H1 (cell line): ENCODE measurements at regions not wholly inside any gene's neighbourhood (a gene's known extent, or its start where the extent isn't known, plus 50 kb on each side); places are given as distances from the start of the nearest gene placed in this dataset.

Experiments used
- CBX5 ChIP-seq: fragments of 300-800, 300-1000 bp; sonication (generic); IDR thresholded peaks from 2 replicates; pipeline ENCODE4 v1.7.1; 2016; ENCODE audit warnings: antibody characterized with exemption, low read length, low read depth
- EZH2 ChIP-seq: fragments of 200-600 bp; sonication (generic); IDR thresholded peaks from 2 replicates; pipeline ENCODE4 v1.7.1; 2012; ENCODE audit warnings: low read depth, mild to moderate bottlenecking, moderate library complexity, low read length, inconsistent platforms; ENCODE audit not compliant: severe bottlenecking
- JUN ChIP-seq: IDR thresholded peaks from 2 replicates; pipeline ENCODE4 v1.6.1; 2011; ENCODE audit warnings: low read depth, mild to moderate bottlenecking, improper control_type of control experiment, low read length
- PHF8 ChIP-seq: fragments of 200-600 bp; sonication (generic); conservative IDR thresholded peaks from 2 replicates; pipeline ENCODE4 v1.7.1; 2012; ENCODE audit warnings: low read depth, mild to moderate bottlenecking, inconsistent platforms, low read length, moderate library complexity
- SRF ChIP-seq: IDR thresholded peaks from 2 replicates; pipeline ENCODE4 v1.6.1; 2011; ENCODE audit warnings: mild to moderate bottlenecking, low read depth, low read length, moderate library complexity

- TF ChIP-seq JUN (no peak), PHF8 (no peak), EZH2 (no peak), SRF (no peak), CBX5 (no peak)
These were observed 190.2 kb upstream of the HMGA2 start for GRCh38 chr12:65634061-65634460.
